K562 (cell line): ENCODE measurements at regions not wholly inside any gene's neighbourhood (a gene's known extent, or its start where the extent isn't known, plus 50 kb on each side); places are given as distances from the start of the nearest gene placed in this dataset.

Experiments
- ATAC-seq: fragments of 200-7000 bp; cut with Tn5 transposase; 3 replicates; pipeline ENCODE4 v1.9.1; 2020; ENCODE audit warnings: moderate library complexity
- BruUV-seq: library from RNA; stranded (reverse); fragments of 400-500 nt; replicated peaks from 2 replicates; lab custom pipeline; 2021; lab: Mats Ljungman, UMichigan
- CTCF ChIA-PET: fragments of 300-600 bp; formaldehyde crosslinking; extraction: SDS; loops from one replicate; lab custom pipeline; 2021; ENCODE audit warnings: low intra/inter-chr PET ratio; lab: Yijun Ruan, JAX
- POLR2A ChIA-PET: fragments of 300-600, 350-650 bp; sonication (Branson Sonifier 250); formaldehyde crosslinking; extraction: SDS; loops from one replicate; lab custom pipeline; 2021; ENCODE audit warnings: antibody characterized with exemption, inconsistent platforms; lab: Yijun Ruan, JAX
- DNase-seq, 4 experiments: peaks; one replicate each; pipeline versions ENCODE4 v3.0.0 to v3.0.0-alpha.2; 2011 to 2018; ENCODE audit warnings: low spot score in 3 of 4, mixed read lengths in 3 of 4; ENCODE audit errors: extremely low read depth in 1 of 4
- FAIRE-seq: peaks from 2 replicates; lab custom pipeline; 2011; peaks lifted over from hg19 to GRCh38; lab: Jason Lieb, UNC
- H2AFZ ChIP-seq: 2 replicates; pipeline ENCODE4 v1.6.0; 2011; ENCODE audit warnings: low read depth, low read length, control low read depth, inconsistent platforms
- H3K27ac ChIP-seq: fragments of 200-600 bp; 3 replicates; pipeline ENCODE4 v1.8.0; 2011; ENCODE audit warnings: low read depth, mild to moderate bottlenecking, control low read depth, inconsistent platforms, low read length, moderate library complexity, mixed read lengths; ENCODE audit errors: extremely low read depth
- H3K27me3 ChIP-seq, 2 experiments: fragments of 300-600 bp in 1 of 2; 2 replicates in 1 of 2; 3 replicates in 1 of 2; pipeline versions ENCODE4 v1.6.0 to v1.8.0; 2011; ENCODE audit warnings: inconsistent platforms in 2 of 2, low read length in 2 of 2, mild to moderate bottlenecking in 1 of 2, mixed read lengths in 1 of 2, moderate library complexity in 1 of 2; ENCODE audit not compliant: control insufficient read depth in 2 of 2, insufficient read depth in 2 of 2
- H3K36me3 ChIP-seq: fragments of 300-600 bp; 3 replicates; pipeline ENCODE4 v1.8.0; 2011; ENCODE audit warnings: mild to moderate bottlenecking, low read length, inconsistent platforms; ENCODE audit not compliant: control insufficient read depth, insufficient read depth
- H3K4me1 ChIP-seq, 2 experiments: fragments of 200-600 bp in 1 of 2; replicated peaks in 1 of 2; 2 replicates in 1 of 2; 3 replicates in 1 of 2; pipeline versions ENCODE4 v1.5.1 to v1.8.0; 2011; ENCODE audit warnings: inconsistent platforms in 2 of 2, low read length in 2 of 2, mild to moderate bottlenecking in 1 of 2, mixed read lengths in 1 of 2, moderate library complexity in 1 of 2; ENCODE audit not compliant: control insufficient read depth in 2 of 2, insufficient read depth in 2 of 2
- H3K4me2 ChIP-seq: 2 replicates; pipeline ENCODE4 v1.6.1; 2011; ENCODE audit warnings: low read length, control low read depth, inconsistent platforms, mixed read lengths; ENCODE audit not compliant: insufficient read depth
- H3K4me3 ChIP-seq: fragments of 200-600 bp; sonication (generic), shearing (Covaris generic); 2 replicates; pipeline ENCODE4 v1.5.1; 2016; ENCODE audit warnings: control low read depth, inconsistent platforms
- H3K79me2 ChIP-seq: fragments of 200-600 bp; 3 replicates; pipeline ENCODE4 v1.8.0; 2011; ENCODE audit warnings: low read length, inconsistent platforms; ENCODE audit not compliant: control insufficient read depth, insufficient read depth
- H3K9ac ChIP-seq, 2 experiments: 2 replicates each; pipeline versions ENCODE4 v1.6.0 to v1.6.1; 2011; ENCODE audit warnings: low read depth in 2 of 2, low read length in 2 of 2, control low read depth in 1 of 2, inconsistent platforms in 1 of 2, mild to moderate bottlenecking in 1 of 2, mixed read lengths in 1 of 2; ENCODE audit not compliant: insufficient read depth in 1 of 2
- H3K9me1 ChIP-seq: one replicate; pipeline ENCODE4 v1.6.0; 2011; ENCODE audit warnings: inconsistent platforms, mild to moderate bottlenecking, low read length, moderate library complexity; ENCODE audit not compliant: control insufficient read depth, insufficient read depth
- H3K9me3 ChIP-seq: replicated peaks from 2 replicates; pipeline ENCODE4 v1.5.1; 2011; ENCODE audit warnings: low read depth, low read length, inconsistent platforms; ENCODE audit not compliant: control insufficient read depth, insufficient read depth
- H4K20me1 ChIP-seq: replicated peaks from 2 replicates; pipeline ENCODE4 v1.6.1; 2011; ENCODE audit warnings: low read length, inconsistent platforms, mixed read lengths; ENCODE audit not compliant: control insufficient read depth, insufficient read depth
- CBX1 ChIP-seq: sonication (generic); IDR thresholded peaks from 2 replicates; pipeline ENCODE4 v1.6.1; 2016; ENCODE audit warnings: antibody characterized with exemption, low read depth, mild to moderate bottlenecking
- HNRNPH1 ChIP-seq: fragments of 200-400 bp; formaldehyde crosslinking; optimal IDR thresholded peaks from 2 replicates; pipeline ENCODE3; 2017; ENCODE audit warnings: low read depth, mild to moderate bottlenecking, low read length, moderate library complexity
- JUN ChIP-seq, 2 experiments: sonication (generic) in 1 of 2; formaldehyde crosslinking in 1 of 2; IDR thresholded peaks; 2 replicates each; pipeline versions ENCODE4 v1.6.1 to v1.8.0; 2012 to 2022; ENCODE audit warnings: borderline replicate concordance in 2 of 2, mild to moderate bottlenecking in 2 of 2, improper control_type of control experiment in 1 of 2, low read depth in 1 of 2, low read length in 1 of 2, missing genetic modification reagents in 1 of 2
- KDM1A ChIP-seq, 2 experiments: fragments of 450-650 bp; IDR thresholded peaks; 2 replicates each; pipeline ENCODE4 v1.6.1; 2016; ENCODE audit warnings: mild to moderate bottlenecking in 2 of 2
- MTA2 ChIP-seq: fragments of 450-650 bp; IDR thresholded peaks from 2 replicates; pipeline ENCODE4 v1.6.1; 2016; ENCODE audit warnings: low read depth
- MTF1 ChIP-seq: fragments of 250-450 bp; sonication (Bioruptor Pico); IDR thresholded peaks from 2 replicates; pipeline ENCODE4 v1.9.0; 2021; ENCODE audit warnings: moderate library complexity, mild to moderate bottlenecking, inconsistent platforms, borderline replicate concordance
- NCOR1 ChIP-seq: fragments of 450-650 bp; IDR thresholded peaks from 2 replicates; pipeline ENCODE4 v1.6.1; 2016; ENCODE audit warnings: mild to moderate bottlenecking, moderate library complexity
- NFIC ChIP-seq: fragments of 450-650 bp; IDR thresholded peaks from 2 replicates; pipeline ENCODE4 v1.6.1; 2017; ENCODE audit warnings: mild to moderate bottlenecking, inconsistent platforms
- PHF20 ChIP-seq: fragments of 450-650 bp; IDR thresholded peaks from 2 replicates; pipeline ENCODE4 v1.6.1; 2018; ENCODE audit not compliant: partially characterized antibody
- POLR3G ChIP-seq: IDR thresholded peaks from 2 replicates; pipeline ENCODE4 v1.6.1; 2011; ENCODE audit not compliant: insufficient read length, insufficient replicate concordance; ENCODE audit errors: extremely low read depth
- SNAPC5 ChIP-seq: fragments of 250-450 bp; sonication (Bioruptor Pico); IDR thresholded peaks from 2 replicates; pipeline ENCODE4 v1.8.0; 2021; ENCODE audit warnings: moderate library complexity, mild to moderate bottlenecking, inconsistent platforms
- SP1 ChIP-seq: sonication (generic); formaldehyde crosslinking; IDR thresholded peaks from 2 replicates; pipeline ENCODE4 v1.8.1; 2022; ENCODE audit warnings: mild to moderate bottlenecking, missing genetic modification reagents
- TAF9B ChIP-seq: fragments of 450-650 bp; IDR thresholded peaks from 2 replicates; pipeline ENCODE4 v1.6.1; 2018; ENCODE audit warnings: mild to moderate bottlenecking; ENCODE audit not compliant: partially characterized antibody
- ZBTB34 ChIP-seq: fragments of 250-450 bp; sonication (Bioruptor Pico); IDR thresholded peaks from 2 replicates; pipeline ENCODE4 v1.8.0; 2021; ENCODE audit warnings: mild to moderate bottlenecking, moderate library complexity
- ZNF174 ChIP-seq: fragments of 250-450 bp; sonication (Bioruptor Pico); IDR thresholded peaks from 2 replicates; pipeline ENCODE4 v1.4.0; 2020; ENCODE audit warnings: mild to moderate bottlenecking
- ZNF232 ChIP-seq: sonication (generic); formaldehyde crosslinking; IDR thresholded peaks from 2 replicates; pipeline ENCODE4 v1.8.0; 2022; ENCODE audit warnings: mild to moderate bottlenecking, missing genetic modification reagents
- ZNF717 ChIP-seq: fragments of 250-450 bp; sonication (Bioruptor Pico); IDR thresholded peaks from 2 replicates; pipeline ENCODE4 v1.5.0; 2021
- ZNF77 ChIP-seq: fragments of 250-450 bp; sonication (Bioruptor Pico); IDR thresholded peaks from 2 replicates; pipeline ENCODE4 v1.5.0; 2020
- ZNF780A ChIP-seq: fragments of 250-450 bp; sonication (Bioruptor Pico); IDR thresholded peaks from 2 replicates; pipeline ENCODE4 v1.5.0; 2021; ENCODE audit warnings: mild to moderate bottlenecking
- WGBS: fragments of 100-300 bp; shearing (Covaris generic); methylation state at CpG from one replicate; pipeline ENCODE4 v1.1.6; 2016; ENCODE audit warnings: low coverage, mixed read lengths; ENCODE audit not compliant: insufficient coverage; ENCODE audit errors: missing lambda C conversion rate; 5-methylcytosine and 5-hydroxymethylcytosine counted together
- in situ Hi-C: fragments of 300-500 bp; cut with MboI; formaldehyde crosslinking; loops from 4 replicates; pipeline ENCODE4 v1.15.0; 2018; ENCODE audit warnings: inconsistent platforms, mixed read lengths
- intact Hi-C: fragments of 100-400 bp; cut with micrococcal nuclease; formaldehyde crosslinking; loops from 2 replicates; pipeline ENCODE4 v1.14.2; 2022

- TF ChIP-seq POLR3G: no peak
- no peak for TF ChIP-seq ZNF174 (CRISPR knock-in tag)
- no peak for TF ChIP-seq PHF20
- TF ChIP-seq ZNF717 (CRISPR knock-in tag): no peak
- TF ChIP-seq MTA2: no peak
- TF ChIP-seq ZNF232 (CRISPR knock-in tag): no peak
- no peak for TF ChIP-seq SP1 (CRISPR knock-in tag)
- TF ChIP-seq MTF1: no peak
Observed at GRCh38 chrX:102847362-102847761, 89.7 kb upstream of the RAB40AL start (continued).

- WGBS: 29% methylated on average over 1 of the region's 1 CpG
- intact Hi-C loops: no loop called here
- ChIA-PET POLR2A (no interaction called here), CTCF (no interaction called here)
- Histone ChIP-seq H3K36me3 (peaks cover 13% of the 10 kb centered on the region; the same call in 2 of the 3 replicates), H3K9ac (no peak overlapping the region), H3K9me1 (no peaks in the 10 kb centered on the region), H3K4me3 (no peak overlapping the region), H3K27me3 (no peaks in the 10 kb centered on the region), H3K4me2 (no peak overlapping the region), H3K4me1 (no peaks in the 10 kb centered on the region), H3K27ac (no peak overlapping the region), H3K9me3 (no peaks in the 10 kb centered on the region), H2AFZ (no peak overlapping the region), H4K20me1 (no peaks in the 10 kb centered on the region), H3K79me2 (no peaks in the 10 kb centered on the region)
- BruUV-seq: no TSS peak
- no peak for ATAC-seq
- DNase-seq: no peak
- TF ChIP-seq KDM1A (IDR thresholded peaks at IDR 0.05) (no peak), HNRNPH1 (no peak), NFIC (no peak), ZNF780A (no peak), TAF9B (no peak), CBX1 (no peak), NCOR1 (no peak), ZNF77 (CRISPR knock-in tag) (no peak), SNAPC5 (no peak), ZBTB34 (CRISPR knock-in tag) (no peak), JUN (IDR thresholded peaks at IDR 0.05; ENCODE audit: borderline replicate concordance, low read depth, low read length) (no peak), JUN (CRISPR knock-in tag; IDR thresholded peaks at IDR 0.05; ENCODE audit: borderline replicate concordance) (no peak)
- in situ Hi-C loops: no loop called here
- FAIRE-seq: no peak
Observed at GRCh38 chrX:102849396-102849795, 87.7 kb upstream of the RAB40AL start.
